Spleen (tissue), 7 donors: ENCODE measurements at regions not wholly inside any gene's neighbourhood (a gene's known extent, or its start where the extent isn't known, plus 50 kb on each side); places are given as distances from the start of the nearest gene placed in this dataset.

Experiments used
- POLR2A ChIP-seq, 3 donors: fragments of 450-650 bp; IDR thresholded peaks; one replicate each; pipeline ENCODE4 v1.5.1; 2017; ENCODE audit warnings: antibody characterized with exemption in 3 of 3, mild to moderate bottlenecking in 1 of 3
- POLR2AphosphoS5 ChIP-seq, 3 donors: sonication (generic); formaldehyde crosslinking; IDR thresholded peaks; one replicate each; pipeline ENCODE4 v1.5.1; 2017; ENCODE audit warnings: antibody characterized with exemption in 3 of 3
- TF ChIP-seq, protein P1 (sequence below), 11 experiments: fragments of 200-600 bp in 7 of 11; fragments of 450-650 bp in 4 of 11; sonication (generic) in 4 of 11; IDR thresholded peaks in 8 of 11; conservative IDR thresholded peaks in 3 of 11; 1 replicate in 7 of 11; 2 replicates in 4 of 11; pipeline versions ENCODE4 v1.4.0 to v1.8.0; 2016 to 2021; ENCODE audit warnings: antibody characterized with exemption in 11 of 11, inconsistent platforms in 4 of 11, mild to moderate bottlenecking in 1 of 11
- donor health status: DM: no; HTN: no; CAD: no; lungs with moderate emphysema.
- donor health status: DM: no; HTN: no; CAD: no.
- donor health status: DM: no; HTN: no; CAD: no.

DNA sequence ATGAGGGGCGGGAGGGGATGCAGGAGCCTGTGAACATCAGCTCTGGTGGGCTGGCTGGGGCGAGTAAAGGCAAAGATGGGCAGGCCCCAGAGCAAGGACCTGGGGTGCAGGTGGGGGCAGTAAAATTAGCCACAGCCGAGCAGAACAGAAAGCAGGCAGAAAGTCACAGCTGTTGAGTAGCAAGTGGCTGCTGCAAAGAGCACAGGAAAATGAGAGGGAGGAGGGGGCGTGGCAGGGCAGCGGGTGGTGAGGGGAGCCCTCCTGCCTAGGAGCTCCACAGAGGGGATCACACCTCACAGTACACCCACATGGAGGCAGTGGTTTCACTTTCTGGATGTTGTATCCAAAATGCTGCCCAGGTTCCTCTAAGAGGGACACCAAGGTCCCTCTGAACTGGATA is 79.6 kb downstream of the LBH start:
- TF ChIP-seq POLR2A (IDR thresholded peaks at IDR 0.05) = no peak
- TF ChIP-seq, protein P1, sequence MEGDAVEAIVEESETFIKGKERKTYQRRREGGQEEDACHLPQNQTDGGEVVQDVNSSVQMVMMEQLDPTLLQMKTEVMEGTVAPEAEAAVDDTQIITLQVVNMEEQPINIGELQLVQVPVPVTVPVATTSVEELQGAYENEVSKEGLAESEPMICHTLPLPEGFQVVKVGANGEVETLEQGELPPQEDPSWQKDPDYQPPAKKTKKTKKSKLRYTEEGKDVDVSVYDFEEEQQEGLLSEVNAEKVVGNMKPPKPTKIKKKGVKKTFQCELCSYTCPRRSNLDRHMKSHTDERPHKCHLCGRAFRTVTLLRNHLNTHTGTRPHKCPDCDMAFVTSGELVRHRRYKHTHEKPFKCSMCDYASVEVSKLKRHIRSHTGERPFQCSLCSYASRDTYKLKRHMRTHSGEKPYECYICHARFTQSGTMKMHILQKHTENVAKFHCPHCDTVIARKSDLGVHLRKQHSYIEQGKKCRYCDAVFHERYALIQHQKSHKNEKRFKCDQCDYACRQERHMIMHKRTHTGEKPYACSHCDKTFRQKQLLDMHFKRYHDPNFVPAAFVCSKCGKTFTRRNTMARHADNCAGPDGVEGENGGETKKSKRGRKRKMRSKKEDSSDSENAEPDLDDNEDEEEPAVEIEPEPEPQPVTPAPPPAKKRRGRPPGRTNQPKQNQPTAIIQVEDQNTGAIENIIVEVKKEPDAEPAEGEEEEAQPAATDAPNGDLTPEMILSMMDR (IDR thresholded peaks at IDR 0.05 in 8 of 11, conservative IDR thresholded peaks at IDR 0.05 in 3 of 11) = no peak
- TF ChIP-seq POLR2AphosphoS5 (IDR thresholded peaks at IDR 0.05) = peak in 1 of 3 donors; percentile 27
